IMR-90 (cell line): ENCODE measurements at regions not wholly inside any gene's neighbourhood (a gene's known extent, or its start where the extent isn't known, plus 50 kb on each side); places are given as distances from the start of the nearest gene placed in this dataset.

Experiments used
- ATAC-seq: fragments of 200-7000 bp; cut with Tn5 transposase; 2 replicates; pipeline ENCODE4 v1.9.1; 2020; ENCODE audit warnings: low read depth, mild to moderate bottlenecking, moderate library complexity
- BruUV-seq: library from RNA; stranded (reverse); fragments of 400-500 nt; replicated peaks from 2 replicates; lab custom pipeline; 2021; lab: Mats Ljungman, UMichigan
- CTCF ChIA-PET: fragments of 300-600 bp; formaldehyde crosslinking; extraction: SDS; loops from one replicate; lab custom pipeline; 2021; ENCODE audit warnings: antibody characterized with exemption; lab: Yijun Ruan, JAX
- POLR2A ChIA-PET: fragments of 300-600 bp; sonication (Branson Sonifier 250); formaldehyde crosslinking; loops from one replicate; lab custom pipeline; 2022; ENCODE audit warnings: antibody characterized with exemption; ENCODE audit not compliant: unreplicated experiment; lab: Charles Lee
- DNase-seq: peaks from one replicate; pipeline ENCODE4 v3.0.0; 2013
- H2AFZ ChIP-seq: replicated peaks from 2 replicates; pipeline ENCODE3; 2013; ENCODE audit warnings: low read length, mild to moderate bottlenecking; ENCODE audit not compliant: poor library complexity
- H2AK5ac ChIP-seq: 2 replicates; pipeline ENCODE4 v1.6.1; 2013; ENCODE audit warnings: low read depth, low read length, inconsistent platforms
- H2AK9ac ChIP-seq: replicated peaks from 2 replicates; pipeline ENCODE3; 2013; ENCODE audit warnings: mild to moderate bottlenecking, low read depth, low read length, moderate library complexity; ENCODE audit not compliant: poor library complexity
- H2BK120ac ChIP-seq: 2 replicates; pipeline ENCODE4 v1.6.1; 2013; ENCODE audit warnings: low read depth, low read length, inconsistent platforms
- H2BK15ac ChIP-seq: 3 replicates; pipeline ENCODE4 v1.6.1; 2013; ENCODE audit warnings: low read depth, low read length, inconsistent platforms
- H2BK20ac ChIP-seq: 2 replicates; pipeline ENCODE4 v1.6.1; 2013; ENCODE audit warnings: low read depth, mild to moderate bottlenecking, inconsistent platforms, low read length, moderate library complexity
- H2BK5ac ChIP-seq: 2 replicates; pipeline ENCODE4 v1.6.1; 2013; ENCODE audit warnings: mild to moderate bottlenecking, low read depth, low read length, inconsistent platforms; ENCODE audit not compliant: poor library complexity, severe bottlenecking
- H3K14ac ChIP-seq: replicated peaks from 2 replicates; pipeline ENCODE4 v1.6.1; 2013; ENCODE audit warnings: low read depth, low read length, inconsistent platforms
- H3K18ac ChIP-seq: 2 replicates; pipeline ENCODE4 v1.6.1; 2013; ENCODE audit warnings: low read depth, low read length, control low read depth
- H3K23ac ChIP-seq: 2 replicates; pipeline ENCODE4 v1.6.1; 2013; ENCODE audit warnings: low read depth, low read length, inconsistent platforms
- H3K27ac ChIP-seq: 2 replicates; pipeline ENCODE4 v1.5.1; 2013; ENCODE audit warnings: mild to moderate bottlenecking, control low read depth, low read length; ENCODE audit not compliant: insufficient read depth
- H3K27me3 ChIP-seq: 2 replicates; pipeline ENCODE4 v1.6.1; 2013; ENCODE audit warnings: low read length; ENCODE audit not compliant: control insufficient read depth, insufficient read depth
- H3K36me3 ChIP-seq: 2 replicates; pipeline ENCODE4 v1.6.1; 2013; ENCODE audit warnings: low read length, mixed read lengths; ENCODE audit not compliant: control insufficient read depth, insufficient read depth
- H3K4ac ChIP-seq: 2 replicates; pipeline ENCODE4 v1.6.1; 2013; ENCODE audit warnings: low read depth, low read length, inconsistent platforms
- H3K4me1 ChIP-seq: 2 replicates; pipeline ENCODE4 v1.6.1; 2013; ENCODE audit warnings: low read length, mixed read lengths; ENCODE audit not compliant: control insufficient read depth, insufficient read depth
- H3K4me2 ChIP-seq: 2 replicates; pipeline ENCODE4 v1.6.1; 2013; ENCODE audit warnings: low read depth, mild to moderate bottlenecking, control low read depth, low read length, moderate library complexity
- H3K4me3 ChIP-seq: 2 replicates; pipeline ENCODE4 v1.5.1; 2013; ENCODE audit warnings: low read depth, mild to moderate bottlenecking, control low read depth, low read length, moderate library complexity; ENCODE audit not compliant: insufficient read depth
- H3K56ac ChIP-seq: 2 replicates; pipeline ENCODE4 v1.6.1; 2013; ENCODE audit warnings: low read length, inconsistent platforms; ENCODE audit not compliant: insufficient read depth; ENCODE audit errors: extremely low read depth
- H3K79me1 ChIP-seq, 2 experiments: 2 replicates each; pipeline ENCODE4 v1.6.1; 2013; ENCODE audit warnings: low read length in 2 of 2, inconsistent platforms in 1 of 2, low read depth in 1 of 2
- H3K9ac ChIP-seq: 2 replicates; pipeline ENCODE4 v1.6.1; 2013; ENCODE audit warnings: low read depth, low read length, control low read depth
- H3K9me1 ChIP-seq: 2 replicates; pipeline ENCODE4 v1.6.1; 2013; ENCODE audit warnings: low read length, inconsistent platforms; ENCODE audit not compliant: insufficient read depth
- H3K9me3 ChIP-seq: 2 replicates; pipeline ENCODE4 v1.6.1; 2013; ENCODE audit warnings: low read length; ENCODE audit not compliant: control insufficient read depth, insufficient read depth
- H4K20me1 ChIP-seq: 2 replicates; pipeline ENCODE4 v1.6.1; 2013; ENCODE audit warnings: low read length, inconsistent platforms; ENCODE audit not compliant: insufficient read depth
- H4K5ac ChIP-seq: 2 replicates; pipeline ENCODE4 v1.6.1; 2013; ENCODE audit warnings: mild to moderate bottlenecking, low read depth, low read length, control low read depth
- H4K8ac ChIP-seq, 2 experiments: 2 replicates each; pipeline ENCODE4 v1.6.1; 2013; ENCODE audit warnings: low read depth in 2 of 2, low read length in 2 of 2, control low read depth in 1 of 2, inconsistent platforms in 1 of 2
- H4K91ac ChIP-seq: 2 replicates; pipeline ENCODE4 v1.6.1; 2013; ENCODE audit warnings: low read depth, low read length, inconsistent platforms; ENCODE audit not compliant: insufficient read depth
- CEBPB ChIP-seq: IDR thresholded peaks from 2 replicates; pipeline ENCODE4 v1.6.1; 2012; ENCODE audit warnings: low read depth, low read length, improper control_type of control experiment
- MAFK ChIP-seq: IDR thresholded peaks from 2 replicates; pipeline ENCODE4 v1.6.1; 2012; ENCODE audit warnings: low read depth, low read length, improper control_type of control experiment
- POLR2A ChIP-seq: IDR thresholded peaks from 2 replicates; pipeline ENCODE4 v1.6.1; 2012; ENCODE audit warnings: mild to moderate bottlenecking, low read depth, low read length
- RAD21 ChIP-seq: IDR thresholded peaks from 2 replicates; pipeline ENCODE4 v1.6.1; 2012; ENCODE audit warnings: low read length, improper control_type of control experiment
- RFX5 ChIP-seq: IDR thresholded peaks from 2 replicates; pipeline ENCODE4 v1.8.0; 2012; ENCODE audit warnings: low read depth, mild to moderate bottlenecking, low read length, moderate library complexity
- WGBS, 2 experiments: methylation state at CpG; one replicate each; pipeline versions ENCODE4 v1.1.5 to v1.1.7; 2013; ENCODE audit warnings: missing lambda C conversion rate in 2 of 2; ENCODE audit not compliant: insufficient read length in 1 of 2; ENCODE audit errors: extremely low coverage in 2 of 2; 5-methylcytosine and 5-hydroxymethylcytosine counted together
- dilution Hi-C: fragments of 300-500 bp; cut with HindIII; formaldehyde crosslinking; loops from one replicate; pipeline ENCODE4 v1.14.3; 2018; ENCODE audit warnings: low sequenced_read_pairs; ENCODE audit not compliant: unreplicated experiment
- in situ Hi-C: fragments of 300-500 bp; cut with MboI; formaldehyde crosslinking; loops from 3 replicates; pipeline ENCODE4 v1.14.3; 2019; ENCODE audit warnings: low sequenced_read_pairs, inconsistent platforms, mixed read lengths
- intact Hi-C: fragments of 100-400 bp; cut with micrococcal nuclease; formaldehyde crosslinking; loops from 2 replicates; pipeline ENCODE4 v1.10.0; 2022

DNA sequence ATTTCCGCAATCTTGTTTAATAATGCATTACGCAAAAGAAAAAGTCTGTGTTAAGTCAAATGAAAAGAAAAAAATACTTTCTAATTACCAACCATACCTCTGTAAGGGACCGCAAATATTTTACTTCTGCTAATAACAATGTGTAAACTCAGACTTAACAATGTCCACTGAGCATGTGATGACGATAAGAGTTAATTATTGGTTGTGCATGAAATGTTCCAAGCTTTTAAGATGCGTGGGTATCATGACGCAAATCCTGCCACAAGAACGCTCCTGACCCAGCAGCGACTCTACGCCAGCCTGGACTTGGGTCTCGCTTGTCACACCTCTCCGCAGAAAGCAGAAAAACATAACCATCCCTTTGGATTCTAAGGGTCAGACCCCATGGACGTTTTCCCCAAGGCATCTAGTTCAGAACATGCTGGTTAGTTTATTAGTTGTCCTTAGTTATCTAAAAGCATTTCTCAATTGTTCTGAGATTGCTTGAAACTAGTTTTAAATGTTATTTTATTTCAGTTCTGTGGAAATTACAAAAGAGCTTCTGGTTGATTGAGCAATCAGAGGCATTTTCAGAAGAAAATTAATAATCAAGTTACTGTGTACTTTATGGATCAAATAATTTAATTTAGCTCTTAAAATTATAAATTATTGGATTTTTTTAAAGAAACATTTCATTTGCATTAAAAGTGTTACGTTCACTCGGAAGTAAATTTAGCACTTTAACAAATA is 779.9 kb upstream of the ARGLU1 start:
- peak overlapping the region; percentile 41 for H2BK20ac ChIP-seq
- H3K36me3 ChIP-seq = no peaks in the 10 kb centered on the region
- H2AK5ac ChIP-seq = peak overlapping the region; percentile 97
- H2AK9ac ChIP-seq = no peak overlapping the region
- no peaks in the 10 kb centered on the region for H4K20me1 ChIP-seq
- H3K4me2 ChIP-seq = peak overlapping the region; percentile 22
- CTCF ChIA-PET = interaction anchor here (0.9 to 1.0 kb wide), 2 partner anchors 9 to 13 kb away, joined by 3 to 4 read pairs; no protein-coding TSS in a partner anchor
- WGBS, 2 experiments = no CpG with 5 or more reads among the region's 14 CpGs
- H3K14ac ChIP-seq = peak overlapping the region; percentile 81; the same call in 1 of the 2 replicates
- ATAC-seq (no peak), DNase-seq (no peak)
- H2BK15ac ChIP-seq = peak overlapping the region; percentile 84; the same call in 2 of the 3 replicates
- peak overlapping the region; percentile 96 for H3K18ac ChIP-seq
- no peaks in the 10 kb centered on the region for H3K27me3 ChIP-seq
- in situ Hi-C loops (no loop called here), dilution Hi-C loops (no loop called here), intact Hi-C loops (no loop called here)
- no TSS peak for BruUV-seq
- H2AFZ ChIP-seq = no peak overlapping the region
- no peaks in the 10 kb centered on the region for H3K9me3 ChIP-seq
- no peak overlapping the region for H3K56ac ChIP-seq
- H4K8ac ChIP-seq = peak overlapping the region; percentile 73 to 81; a peak in 3 of 4 replicates
- 0 out of 2 replicates have a peak, but pooled peaks cover 6% of the 10 kb centered on the region for H3K9me1 ChIP-seq
- peak overlapping the region; percentile 13; the same call in 1 of the 2 replicates for H3K23ac ChIP-seq
- peak overlapping the region; percentile 69 for H3K4ac ChIP-seq
- TF ChIP-seq MAFK = no peak
- TF ChIP-seq RFX5 = no peak
- no peak for TF ChIP-seq RAD21
- TF ChIP-seq CEBPB = peak; percentile 74
- no peak for TF ChIP-seq POLR2A
- peaks cover 7% of the 10 kb centered on the region for H3K4me1 ChIP-seq
- peak overlapping the region; percentile 76 for H2BK5ac ChIP-seq
- peak overlapping the region; percentile 76 for H2BK120ac ChIP-seq
- H4K91ac ChIP-seq = peak overlapping the region; percentile 79
- POLR2A ChIA-PET = interaction anchor here (0.6 kb wide), 1 partner anchor 8 kb away, joined by 4 read pairs; no protein-coding TSS in a partner anchor
- H3K9ac ChIP-seq = no peak overlapping the region; the same call in 1 of the 2 replicates
- no peak overlapping the region for H3K4me3 ChIP-seq
- H3K27ac ChIP-seq = peak overlapping the region; percentile 67
- H3K79me1 ChIP-seq = peaks cover 24 to 32% of the 10 kb centered on the region in 2 experiments
- peak overlapping the region; percentile 75 for H4K5ac ChIP-seq
